Kidney glomerular epithelial cell (primary cell): ENCODE measurements at regions not wholly inside any gene's neighbourhood (a gene's known extent, or its start where the extent isn't known, plus 50 kb on each side); places are given as distances from the start of the nearest gene placed in this dataset.

Experiments
- DNase-seq: peaks from one replicate; lab custom pipeline; 2025; lab: John Stamatoyannopoulos, UW

DNA sequence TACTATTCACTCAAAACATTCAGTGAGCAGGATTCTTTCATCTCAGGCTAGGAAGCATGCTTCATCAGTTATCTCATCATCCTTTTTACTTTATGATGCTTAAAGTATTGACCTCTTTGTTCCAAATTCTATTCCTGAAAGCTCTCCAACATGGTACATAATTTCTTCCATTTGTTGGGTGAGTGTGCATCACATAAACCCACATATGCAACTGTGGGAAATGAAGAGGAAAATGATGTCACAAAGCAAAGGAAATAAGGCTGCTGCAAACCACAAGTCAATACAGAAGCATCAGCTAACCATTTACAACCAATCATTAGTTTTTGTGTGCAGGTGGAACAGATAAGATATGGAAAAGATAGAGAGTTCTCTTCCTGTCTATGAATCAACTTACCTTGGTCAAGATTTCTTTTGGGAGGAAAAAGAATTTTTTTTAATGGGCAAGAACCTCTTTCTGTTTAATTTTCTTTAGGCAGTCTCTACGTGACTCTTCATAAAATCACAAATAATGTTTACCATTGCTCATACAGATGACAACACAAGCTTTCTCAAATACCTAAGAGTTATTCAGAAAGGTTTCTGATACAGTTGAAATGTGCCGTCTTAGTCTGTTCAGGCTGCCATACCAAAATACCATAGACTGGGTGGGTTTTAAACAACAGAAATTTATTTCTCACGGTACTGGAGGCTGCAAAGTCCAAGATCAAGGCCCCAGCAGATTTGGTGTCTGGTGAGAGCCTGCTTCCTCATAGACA is 259.9 kb downstream of the ADGRG6 start:
- no peak for DNase-seq

DNA sequence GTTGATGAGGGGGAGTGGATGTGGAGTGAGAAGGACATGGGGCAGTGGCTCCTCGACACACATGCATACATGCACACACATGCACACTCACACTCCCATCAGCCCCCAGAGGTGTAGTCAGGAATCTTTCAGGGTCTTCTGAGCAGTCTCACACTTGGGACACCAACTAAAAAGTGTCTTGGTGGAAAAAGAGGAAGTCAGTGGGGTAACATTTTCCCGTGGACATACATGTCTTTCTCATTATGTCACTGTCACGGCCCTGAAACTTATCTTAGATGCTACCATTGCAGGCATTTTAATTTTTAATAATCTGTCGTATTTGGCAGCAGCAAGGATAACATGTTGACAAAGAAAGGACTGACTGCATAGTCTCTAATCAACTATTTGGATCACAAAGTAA is 261.1 kb downstream of the ADGRG6 start:
- DNase-seq: no peak

DNA sequence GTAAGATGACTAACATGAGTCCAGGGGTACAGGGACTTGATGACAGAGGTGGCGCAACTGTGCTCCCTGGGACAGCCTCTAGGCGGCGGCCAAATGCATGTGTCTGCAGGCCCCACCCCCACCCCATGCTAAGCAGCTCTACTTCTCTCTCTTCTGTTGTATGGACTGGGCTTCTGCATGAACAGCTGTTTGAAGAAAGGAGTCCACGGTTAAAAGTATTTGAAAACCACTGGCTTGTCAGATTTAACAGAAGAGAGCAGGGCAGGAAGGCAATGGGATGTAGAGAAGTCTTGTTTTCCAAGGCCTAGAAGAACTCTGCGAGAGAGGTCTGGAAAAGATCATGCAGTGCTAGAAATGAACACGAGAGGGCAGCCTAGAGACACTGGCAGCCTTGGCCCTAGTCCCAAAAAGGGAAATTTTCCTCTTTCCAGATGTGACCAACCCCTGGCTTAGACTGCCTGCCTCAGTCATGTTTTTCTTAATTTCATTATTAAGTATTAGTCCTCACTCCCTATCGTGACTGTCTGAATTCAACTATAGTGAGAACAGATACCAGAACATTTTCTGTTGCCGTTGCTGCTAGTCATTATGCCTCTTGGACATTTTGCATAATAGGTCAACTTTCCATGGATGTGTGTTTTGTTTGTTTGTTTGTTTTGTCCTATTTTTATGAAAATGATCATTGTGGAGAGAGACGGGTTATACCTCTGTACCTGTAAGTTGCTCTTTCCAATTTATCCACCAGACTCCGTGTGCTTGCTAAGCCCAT is 265.0 kb downstream of the ADGRG6 start:
- DNase-seq: peak; percentile 78

DNA sequence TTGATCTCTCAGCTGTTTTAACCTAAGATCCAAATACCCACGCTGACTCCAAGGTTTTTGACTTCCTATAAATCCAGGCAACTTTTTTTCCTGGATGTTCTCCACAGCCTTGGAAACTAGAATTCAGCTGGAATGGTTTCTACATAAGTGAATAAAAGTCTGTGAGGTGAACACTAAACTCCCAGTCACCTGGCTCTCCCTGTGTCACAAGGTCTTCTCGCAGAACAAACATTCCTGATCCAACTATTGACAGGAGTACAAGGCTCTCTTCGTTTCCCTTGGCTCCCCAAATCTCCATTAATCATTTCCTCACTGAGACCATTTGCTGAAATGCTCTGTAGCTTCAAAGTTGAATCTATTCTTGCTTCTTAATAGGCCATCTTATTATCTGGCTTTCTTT is 265.7 kb downstream of the ADGRG6 start:
- no peak for DNase-seq

DNA sequence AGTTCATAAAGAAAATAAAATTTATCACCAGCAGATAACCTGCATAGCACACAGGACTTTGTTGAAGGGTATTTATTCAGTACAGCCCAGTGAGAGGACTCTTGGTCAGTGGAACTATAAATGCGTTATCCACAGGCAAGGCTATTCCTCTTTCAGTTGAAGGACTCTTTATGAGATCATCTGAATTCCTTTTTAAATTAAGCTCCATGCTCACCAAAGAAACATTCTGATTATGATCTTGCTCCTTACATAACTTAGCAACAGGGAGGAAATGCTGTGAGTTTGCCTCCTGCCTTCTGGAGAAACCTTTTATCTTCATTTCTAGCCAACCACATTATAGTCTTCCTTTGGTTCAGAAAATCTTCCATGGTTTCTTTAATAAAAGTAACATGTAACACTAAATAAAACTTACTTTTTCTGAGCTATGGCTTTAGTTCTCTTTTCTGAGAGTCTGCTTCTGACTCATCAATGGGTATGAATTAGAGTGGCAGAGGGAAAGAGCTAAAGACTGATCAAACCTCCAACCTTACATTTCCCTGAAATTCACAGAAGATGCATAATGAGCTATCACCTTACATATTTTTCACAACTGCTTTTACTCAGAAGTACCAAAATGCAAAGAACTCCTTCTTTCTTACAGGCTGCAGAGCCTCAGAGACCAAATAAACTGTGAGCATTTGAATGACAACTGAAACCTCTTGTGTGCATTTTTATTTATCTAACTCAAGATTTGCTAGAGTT is 267.2 kb downstream of the ADGRG6 start:
- peak; percentile 52 for DNase-seq

DNA sequence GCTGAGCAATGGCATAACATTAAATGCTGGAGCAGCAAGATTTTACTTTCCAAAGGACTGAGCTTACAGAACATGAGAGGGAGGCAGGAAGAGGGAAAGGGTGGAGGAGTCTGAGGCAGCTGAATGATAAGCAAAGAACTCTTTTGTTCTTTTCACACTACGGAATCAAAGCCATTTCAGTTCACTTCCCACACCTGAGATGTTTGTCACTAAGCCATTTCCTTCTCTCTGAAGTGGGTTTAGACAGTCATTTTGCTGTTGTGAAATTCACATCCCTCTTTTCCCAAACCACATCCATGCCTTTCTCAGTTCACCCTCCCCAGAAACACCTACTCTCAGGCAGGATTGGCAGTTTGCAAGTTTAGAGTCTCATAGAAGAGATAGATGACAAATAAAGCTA is 267.9 kb downstream of the ADGRG6 start:
- peak; percentile 30 for DNase-seq

DNA sequence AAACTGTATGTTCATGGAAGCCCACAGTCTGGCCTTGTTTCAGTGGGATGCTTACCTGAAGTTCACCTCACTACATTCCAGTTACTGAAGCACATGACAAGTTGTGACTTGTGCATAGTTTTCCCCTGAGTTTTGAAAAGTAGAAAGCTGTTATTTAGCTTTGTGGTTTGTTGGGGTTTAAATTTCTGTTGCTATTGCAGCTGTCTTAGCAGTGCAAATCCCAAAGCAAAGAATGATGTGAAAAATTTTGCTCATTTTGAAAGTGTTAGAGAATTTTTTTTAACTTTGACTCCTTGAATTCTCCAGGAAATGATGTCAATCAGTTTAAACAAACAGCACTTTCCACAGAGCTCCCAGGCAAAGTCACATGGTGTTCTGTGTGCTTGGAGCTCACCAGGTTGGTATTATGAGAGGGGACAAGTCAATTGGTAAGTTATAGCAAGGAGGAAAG is 268.4 kb downstream of the ADGRG6 start:
- DNase-seq: peak; percentile 63

DNA sequence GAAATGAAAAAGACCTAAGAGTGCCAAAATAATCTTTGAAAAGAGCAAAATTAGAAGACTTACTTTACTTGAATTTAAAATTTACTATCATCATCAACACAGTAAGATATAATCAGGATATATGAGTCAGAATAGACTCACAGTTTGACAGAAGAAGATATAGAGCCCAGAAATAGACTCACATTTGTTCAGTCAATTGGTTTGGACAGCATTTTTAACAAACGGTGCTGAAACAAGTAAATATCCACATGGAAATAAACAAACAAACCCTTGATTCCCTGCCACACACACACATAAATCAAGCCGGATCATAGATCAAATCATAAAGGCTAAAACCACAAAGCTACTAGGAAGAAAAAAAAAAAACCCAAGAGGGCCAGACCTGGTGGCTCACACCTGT is 291.1 kb downstream of the ADGRG6 start:
- no peak for DNase-seq

DNA sequence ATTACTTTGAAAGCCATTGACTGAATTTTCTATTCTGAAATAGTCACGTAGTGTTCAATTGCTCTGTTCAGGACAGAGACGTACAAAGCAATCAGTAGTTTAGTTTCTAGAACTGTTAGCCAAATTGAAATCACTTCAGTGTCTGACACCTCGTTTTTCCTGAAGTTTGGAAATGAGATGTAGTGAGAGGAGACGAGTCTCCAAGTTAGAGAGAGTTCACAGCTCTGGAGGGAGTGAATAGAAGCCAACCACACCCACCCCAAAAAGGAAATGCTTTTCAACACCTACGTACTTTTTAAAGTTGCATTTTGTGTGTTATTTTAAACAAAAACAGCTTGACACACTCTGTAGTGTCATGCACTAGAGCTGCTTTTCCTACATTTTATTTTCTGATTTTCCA is 296.0 kb downstream of the ADGRG6 start:
- no peak for DNase-seq

DNA sequence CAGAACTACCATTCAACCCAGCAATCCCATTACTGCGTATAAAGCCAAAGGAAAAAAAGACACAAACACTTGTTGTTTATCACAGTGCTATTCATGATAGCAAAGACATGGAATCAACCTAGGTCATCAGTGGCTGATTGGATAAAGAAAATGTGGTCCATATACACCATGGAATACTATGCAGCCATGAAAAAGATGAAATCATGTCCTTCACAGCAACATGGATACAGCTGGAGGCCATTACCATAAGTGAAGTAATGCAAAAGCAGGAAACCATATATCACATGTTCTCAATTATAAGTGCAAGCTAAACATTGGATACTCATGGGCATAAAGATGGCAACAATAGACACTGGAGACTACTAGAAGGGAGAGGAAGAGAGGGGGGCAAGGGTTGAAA is 299.6 kb downstream of the ADGRG6 start:
- DNase-seq: no peak

DNA sequence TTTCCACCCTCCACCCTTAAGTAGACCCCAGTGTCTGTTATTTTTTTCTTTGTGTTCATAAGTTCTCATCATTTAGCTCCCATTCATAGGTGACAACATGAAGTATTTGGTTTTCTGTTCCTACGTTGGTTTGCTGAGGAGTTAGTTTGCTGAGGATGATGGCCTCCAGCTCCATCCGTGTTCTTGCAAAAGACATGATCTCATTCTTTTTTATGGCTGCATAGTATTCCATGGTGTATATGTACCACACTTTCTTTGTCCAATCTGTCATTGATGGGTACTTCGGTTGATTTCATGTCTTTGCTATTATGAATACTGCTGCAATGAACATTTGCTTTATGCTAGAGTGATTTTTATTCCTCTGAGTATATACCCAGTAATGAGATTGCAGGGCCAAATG is 301.2 kb downstream of the ADGRG6 start:
- no peak for DNase-seq

DNA sequence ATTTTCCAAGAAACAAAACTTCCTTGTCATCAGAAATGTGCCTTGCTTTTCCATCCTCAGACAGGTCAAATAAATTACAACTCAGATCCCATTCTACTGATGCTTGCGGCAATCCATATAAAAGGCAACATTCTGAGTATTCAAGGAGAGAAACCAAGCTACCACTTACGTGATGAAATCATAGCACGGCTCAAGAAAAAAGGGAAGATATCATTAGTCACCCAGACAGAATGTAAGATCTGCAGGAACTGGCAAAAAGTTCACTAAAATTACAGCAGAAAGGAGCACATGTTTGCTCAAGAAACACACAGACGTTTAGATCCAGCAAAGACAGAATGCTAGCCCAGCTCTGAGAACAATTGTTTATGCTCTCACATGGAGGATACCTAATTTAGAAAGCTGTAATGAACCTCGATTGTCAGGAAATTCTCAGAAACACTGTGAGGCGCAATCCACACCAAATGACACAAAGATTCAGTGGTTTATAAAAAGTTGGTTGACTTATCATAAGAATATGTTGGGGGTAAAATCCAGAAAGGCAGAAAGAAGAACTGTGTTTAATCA is 304.2 kb downstream of the ADGRG6 start:
- no peak for DNase-seq

DNA sequence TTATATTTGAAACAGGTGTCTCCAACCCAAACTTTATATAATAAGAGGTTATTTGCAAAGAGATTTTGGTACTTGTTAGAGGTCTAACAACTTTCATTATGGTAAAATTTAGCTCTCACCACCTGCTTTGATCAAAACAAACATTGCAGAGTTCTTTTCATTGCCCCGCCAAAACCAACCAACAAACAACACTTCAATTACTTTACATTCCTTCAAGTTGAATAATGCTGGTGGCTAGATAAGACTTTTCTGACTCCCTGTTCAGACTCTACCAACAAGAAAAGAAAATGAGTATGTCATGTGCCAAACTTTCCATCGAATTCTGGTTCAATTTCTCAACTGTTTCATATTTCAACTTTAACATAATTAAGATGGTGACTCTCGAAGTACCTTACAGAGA is 311.1 kb downstream of the ADGRG6 start:
- DNase-seq: no peak

DNA sequence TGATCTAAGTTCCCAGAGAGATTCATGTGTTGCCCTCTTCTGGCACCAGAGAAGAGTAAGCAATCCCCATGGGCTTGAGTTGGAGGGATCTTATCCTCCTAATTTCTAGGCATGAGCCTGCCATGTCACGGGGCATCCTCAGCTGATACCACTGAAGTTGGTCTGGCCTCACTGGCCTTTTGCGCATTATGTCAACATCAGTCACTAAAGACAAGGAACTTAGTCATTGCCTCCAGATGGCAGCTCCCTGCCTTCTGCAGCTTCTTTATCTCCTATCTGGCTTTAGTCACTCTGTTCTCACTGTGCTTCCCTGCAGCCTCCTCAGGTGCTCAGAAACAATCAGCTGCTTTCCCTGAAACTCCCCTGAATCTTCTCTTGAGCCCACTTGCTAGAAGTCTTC is 312.2 kb downstream of the ADGRG6 start:
- no peak for DNase-seq

DNA sequence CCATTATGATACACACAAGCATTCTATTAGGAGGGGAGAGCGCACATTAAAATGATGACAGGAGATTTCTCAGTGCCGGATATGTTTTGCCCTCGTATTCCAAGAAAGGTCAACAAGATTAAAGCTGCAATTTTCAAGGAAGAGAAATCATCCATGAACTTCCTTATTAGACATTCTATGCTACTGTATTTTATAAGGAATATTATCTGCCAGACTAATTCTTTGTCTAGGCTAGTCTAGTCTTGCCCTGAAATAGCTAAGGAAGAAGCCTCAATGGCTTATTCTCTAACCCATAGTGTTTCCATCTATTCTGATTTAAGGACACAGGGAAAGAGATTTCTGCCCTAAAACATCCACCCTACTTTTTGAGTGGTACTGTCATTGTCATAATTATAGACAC is 315.4 kb downstream of the ADGRG6 start:
- DNase-seq: no peak

DNA sequence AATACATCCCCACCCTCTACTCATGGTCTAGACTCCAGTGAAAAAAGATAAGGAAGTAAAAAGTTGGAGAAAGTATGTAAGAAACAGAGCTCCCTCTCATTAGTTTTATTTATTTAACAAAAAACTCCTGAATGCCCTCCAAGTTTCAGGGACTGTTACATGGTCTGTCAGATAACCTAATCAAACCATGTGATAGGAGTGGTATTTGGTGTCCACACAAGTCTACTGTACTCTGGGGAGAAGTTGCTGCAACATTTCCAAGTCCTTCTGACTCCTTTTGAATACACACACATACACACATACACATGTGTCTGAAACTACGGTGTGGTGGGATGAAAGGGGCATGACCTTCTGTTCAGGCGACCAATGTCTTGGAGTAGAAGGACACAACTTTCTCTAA is 320.0 kb downstream of the ADGRG6 start:
- DNase-seq: no peak

DNA sequence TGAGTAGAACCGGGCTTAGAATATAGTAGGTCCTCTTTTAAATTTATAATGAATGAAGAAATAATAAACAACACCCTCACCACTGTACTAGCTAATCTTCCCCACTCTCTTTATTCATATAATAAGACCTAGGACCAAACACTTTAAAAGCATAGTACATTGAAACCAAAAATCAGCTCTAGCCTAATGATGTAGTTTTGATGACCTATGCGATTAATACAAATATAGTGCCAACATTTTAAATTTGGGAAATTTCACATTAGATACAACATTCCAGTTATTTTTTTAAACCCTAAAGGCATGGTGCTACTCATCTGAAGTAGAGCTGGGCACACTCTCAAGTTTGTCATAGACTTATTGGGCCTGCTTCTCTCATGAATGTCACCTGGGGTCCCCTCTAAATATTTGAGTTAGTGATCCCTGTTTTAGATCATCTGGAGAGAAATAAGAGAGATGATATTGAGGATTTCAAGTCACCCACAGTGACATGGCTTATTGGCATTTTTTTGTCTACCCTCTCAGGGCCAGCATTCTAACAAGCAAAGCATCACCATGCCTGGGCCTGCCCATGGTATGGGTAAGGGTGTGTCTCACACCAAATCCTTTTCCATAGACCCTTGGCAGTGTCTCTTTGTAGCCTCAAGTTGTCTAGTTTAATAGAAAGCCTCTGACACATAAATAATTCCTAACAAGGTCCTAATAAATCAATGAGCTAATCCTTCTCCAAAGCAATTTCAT is 319.8 kb downstream of the HIVEP2 start:
- DNase-seq: no peak

DNA sequence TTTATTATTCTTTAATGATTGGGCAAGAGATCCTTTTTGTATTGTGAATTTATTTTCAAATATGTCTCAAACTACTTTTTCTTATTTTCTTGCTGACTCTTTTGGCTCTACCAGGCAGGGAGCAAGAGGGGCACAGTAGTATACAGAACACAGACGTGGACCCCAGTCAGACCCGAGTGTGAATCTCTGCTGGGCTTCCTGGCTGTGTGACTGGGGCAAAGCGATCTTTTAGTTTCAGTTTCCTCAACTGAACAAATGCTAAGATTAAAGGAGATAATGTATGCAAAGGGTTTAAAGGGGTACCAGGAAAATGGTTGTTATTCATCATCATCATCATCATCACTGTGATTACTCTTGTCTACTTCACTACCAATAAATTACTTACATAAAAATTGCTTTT is 317.5 kb downstream of the HIVEP2 start:
- no peak for DNase-seq

DNA sequence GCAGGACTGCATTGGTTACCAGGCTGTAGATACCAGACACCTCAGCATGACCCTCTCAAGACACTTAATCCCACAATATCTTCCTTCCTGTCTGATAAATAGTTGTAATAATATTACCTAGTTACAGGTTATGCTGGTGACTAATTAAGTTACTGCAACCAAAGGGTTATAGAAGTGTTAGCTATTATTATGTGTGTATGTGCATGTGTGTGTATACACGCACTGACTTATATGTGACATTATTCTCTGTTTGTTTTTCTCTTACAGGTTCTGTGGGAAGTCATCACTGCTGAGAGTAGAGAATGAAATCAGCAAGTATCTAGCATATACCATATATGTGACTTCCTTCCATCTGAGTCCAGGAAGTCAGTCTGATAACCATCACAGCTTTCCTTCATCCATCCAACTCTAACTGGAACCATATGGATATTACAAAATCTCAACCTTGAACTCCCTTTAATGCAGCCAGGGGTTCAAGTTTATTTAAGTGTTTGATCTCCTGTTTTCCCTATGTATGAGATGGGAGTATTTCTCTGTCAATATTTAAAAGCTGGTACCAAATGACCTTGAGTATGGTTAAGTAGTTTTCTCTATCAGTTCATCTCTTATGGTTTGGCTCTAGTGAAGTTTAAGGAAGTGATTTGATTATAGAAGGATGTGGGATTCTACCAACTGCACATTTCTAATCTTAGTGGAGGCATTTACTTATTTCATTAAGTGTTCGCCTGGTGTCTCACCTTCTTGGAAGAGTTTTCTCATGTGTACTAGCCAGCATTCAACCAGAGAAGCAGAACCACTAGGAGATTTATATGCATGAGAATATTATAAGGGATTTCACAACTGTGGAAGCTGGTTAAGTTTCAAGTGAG is 313.2 kb downstream of the HIVEP2 start:
- DNase-seq: no peak

DNA sequence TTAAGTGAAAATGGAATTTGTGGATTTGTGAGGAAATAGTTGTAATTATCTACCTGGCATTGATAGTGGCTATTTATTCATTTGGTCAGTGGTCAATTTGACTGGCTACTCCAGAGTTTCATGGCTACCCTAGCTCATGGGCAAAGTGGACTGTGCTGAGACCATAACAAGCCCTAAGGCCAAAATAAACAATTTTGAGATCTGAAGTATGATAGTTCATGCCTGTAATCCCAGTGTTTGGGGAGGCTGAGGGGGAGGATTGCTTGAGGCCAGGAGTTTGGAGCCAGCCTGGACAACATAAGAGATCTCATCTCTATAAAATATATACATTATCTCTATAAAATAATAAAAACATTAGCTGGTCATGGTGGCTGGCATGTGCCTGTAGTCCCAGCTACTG is 311.7 kb downstream of the HIVEP2 start:
- DNase-seq: no peak

DNA sequence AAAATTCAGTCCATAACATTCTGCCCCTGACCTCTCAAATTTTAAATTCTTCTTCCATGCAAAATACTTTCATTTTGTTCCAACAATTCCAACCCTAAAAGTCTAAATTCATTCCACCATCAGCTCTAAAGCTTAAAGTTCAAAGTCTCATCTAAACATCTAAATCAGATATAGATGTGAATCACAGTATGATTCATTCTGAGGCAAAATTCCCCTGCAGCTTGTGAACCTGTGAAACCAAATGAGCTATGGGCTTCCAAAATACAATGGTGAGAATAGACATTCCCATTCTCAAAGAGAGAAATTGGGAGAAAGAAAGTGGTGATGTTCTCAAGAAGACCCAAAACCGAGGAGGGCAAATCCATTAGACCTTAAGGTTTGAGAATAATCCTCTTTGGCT is 309.8 kb downstream of the HIVEP2 start:
- no peak for DNase-seq
